ENCODE measurements at regions not wholly inside any gene's neighbourhood (a gene's known extent, or its start where the extent isn't known, plus 50 kb on each side); places are given as distances from the start of the nearest gene placed in this dataset.

- TF ChIP-seq MAX (IDR thresholded peaks at IDR 0.05; ENCODE audit: insufficient read depth, insufficient read length) (no peak), CTCF (IDR thresholded peaks at IDR 0.05; ENCODE audit: extremely low read depth in 1 of 2, insufficient read depth in 1 of 2, low read depth in 1 of 2, low read length in 2 of 2) (no peak), POLR2A (IDR thresholded peaks at IDR 0.05; ENCODE audit: low read depth, low read length) (no peak), POLR2AphosphoS5 (IDR thresholded peaks at IDR 0.05; ENCODE audit: insufficient read depth, low read depth, low read length) (no peak), GATA2 (IDR thresholded peaks at IDR 0.05; ENCODE audit: insufficient read depth, insufficient read length, low read depth, low read length) (no peak), EZH2 (IDR thresholded peaks at IDR 0.05; ENCODE audit: borderline replicate concordance, low read depth, low read length, severe bottlenecking) (no peak), FOS (IDR thresholded peaks at IDR 0.05; ENCODE audit: borderline replicate concordance, insufficient read depth, low read length) (no peak), MYC (IDR thresholded peaks at IDR 0.05; ENCODE audit: low read depth, low read length) (no peak), JUN (IDR thresholded peaks at IDR 0.05; ENCODE audit: borderline replicate concordance, insufficient read depth, insufficient read length, low read depth) (no peak)
Measured at GRCh38 chr11:95330302-95330701, 99.3 kb upstream of the SESN3 start.

Data from endothelial cell of umbilical vein (primary cell).